Transverse colon (tissue), 4 donors: ENCODE measurements at regions not wholly inside any gene's neighbourhood (a gene's known extent, or its start where the extent isn't known, plus 50 kb on each side); places are given as distances from the start of the nearest gene placed in this dataset.

Experiments used
- DNase-seq: peaks from one replicate; pipeline ENCODE4 v3.0.0-alpha.2; 2019
- H3K27ac ChIP-seq, 4 donors: fragments of 200-600 bp; sonication (generic); 2 replicates each; pipeline ENCODE4 v1.5.1; 2016 to 2018; ENCODE audit warnings: inconsistent platforms in 4 of 4
- H3K27me3 ChIP-seq: fragments of 200-600 bp; sonication (generic); 2 replicates; pipeline ENCODE4 v1.5.1; 2017; ENCODE audit warnings: inconsistent platforms
- H3K36me3 ChIP-seq, 4 donors: fragments of 200-600 bp; sonication (generic); 2 replicates each; pipeline ENCODE4 v1.5.1; 2017 to 2019; ENCODE audit warnings: inconsistent platforms in 4 of 4
- H3K4me1 ChIP-seq, 4 donors: fragments of 200-600 bp; sonication (generic); 2 replicates each; pipeline ENCODE4 v1.5.1; 2017 to 2020; ENCODE audit warnings: inconsistent platforms in 4 of 4
- H3K4me3 ChIP-seq, 4 donors: fragments of 200-600 bp; sonication (generic); 1 replicate in 1 of 4; 2 replicates in 3 of 4; pipeline versions ENCODE4 v1.5.1 to v1.6.1; 2017 to 2019; ENCODE audit warnings: inconsistent platforms in 4 of 4
- H3K9me3 ChIP-seq, 2 donors: fragments of 200-600 bp; sonication (generic); 2 replicates each; pipeline ENCODE4 v1.5.1; 2017 to 2019; ENCODE audit warnings: inconsistent platforms in 2 of 2
- EP300 ChIP-seq: sonication (generic); formaldehyde crosslinking; IDR thresholded peaks from one replicate; pipeline ENCODE4 v1.6.1; 2017; ENCODE audit warnings: antibody characterized with exemption, low read depth
- POLR2A ChIP-seq: fragments of 450-650 bp; IDR thresholded peaks from one replicate; pipeline ENCODE4 v1.6.1; 2016; ENCODE audit warnings: antibody characterized with exemption, mild to moderate bottlenecking, moderate library complexity
- POLR2AphosphoS5 ChIP-seq, 3 donors: sonication (generic); formaldehyde crosslinking; IDR thresholded peaks; one replicate each; pipeline ENCODE4 v1.6.1; 2016; ENCODE audit warnings: antibody characterized with exemption in 3 of 3
- WGBS, 2 donors: methylation state at CpG; one replicate each; pipeline ENCODE4 v1.1.5; 2018; ENCODE audit warnings: low coverage in 1 of 2; 5-methylcytosine and 5-hydroxymethylcytosine counted together
- in situ Hi-C, 4 donors: fragments of 200-750 bp; cut with MboI; loops; one replicate each; pipeline versions ENCODE4 v1.15.0 to v1.15.1; 2017; ENCODE audit warnings: low sequenced_read_pairs in 3 of 4, low pct_ligation_motif_present in 1 of 4, low pct_unique_long_range_greater_than_20kb in 1 of 4
- intact Hi-C: fragments of 100-400 bp; cut with DNase I; formaldehyde crosslinking; loops from one replicate; pipeline ENCODE4 v1.15.1; 2023; ENCODE audit warnings: low total_unique reads
- TF ChIP-seq, protein P1 (sequence below), 5 experiments: fragments of 200-600 bp in 3 of 5; fragments of 450-650 bp in 2 of 5; sonication (generic) in 3 of 5; IDR thresholded peaks; 1 replicate in 2 of 5; 2 replicates in 3 of 5; pipeline ENCODE4 v1.5.1; 2016 to 2017; ENCODE audit warnings: antibody characterized with exemption in 5 of 5, inconsistent platforms in 3 of 5, mild to moderate bottlenecking in 2 of 5, moderate library complexity in 1 of 5

GRCh38 chr5:162288647-162289296 is 221.2 kb downstream of the GABRG2 start:
- Histone ChIP-seq H3K27me3 (no peaks in the 10 kb centered on the region), H3K9me3 (no peaks in the 10 kb centered on the region), H3K27ac (no peak overlapping the region), H3K36me3 (no peaks in the 10 kb centered on the region), H3K4me1 (no peaks in the 10 kb centered on the region), H3K4me3 (no peak overlapping the region)
- in situ Hi-C loops (no loop called here), intact Hi-C loops (no loop called here)
- no peak for TF ChIP-seq EP300
- DNase-seq, result no peak
- WGBS, 2 donors, result 48 to 60% methylated on average over 4 of the region's 4 CpGs

DNA sequence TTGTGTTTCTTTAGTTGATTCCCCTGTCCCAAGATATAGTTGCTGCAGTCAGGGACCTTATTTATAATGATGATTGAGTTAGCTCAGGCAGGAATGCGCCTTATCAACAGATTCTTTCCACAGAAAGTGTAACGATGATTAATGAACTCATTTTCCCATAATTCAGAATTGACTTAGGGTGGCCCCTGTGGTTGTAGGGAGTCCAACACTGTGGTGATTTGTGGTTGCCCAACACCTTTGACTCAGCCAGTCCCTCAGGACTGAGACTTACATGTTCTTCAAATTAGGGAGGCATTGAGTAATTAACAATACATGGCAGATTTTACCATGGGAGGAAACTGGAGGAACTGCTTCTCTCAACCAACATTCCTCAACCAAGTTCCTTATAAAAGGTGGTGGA is 221.9 kb downstream of the GABRG2 start:
- no peak for DNase-seq
- Histone ChIP-seq H3K4me3 (no peak overlapping the region), H3K9me3 (no peaks in the 10 kb centered on the region), H3K27ac (no peak overlapping the region), H3K36me3 (no peaks in the 10 kb centered on the region), H3K27me3 (no peaks in the 10 kb centered on the region), H3K4me1 (no peaks in the 10 kb centered on the region)
- WGBS, 2 donors, result 38 to 39% methylated on average over 2 of the region's 2 CpGs
- intact Hi-C loops, result no loop called here
- no peak for TF ChIP-seq POLR2AphosphoS5 (IDR thresholded peaks at IDR 0.05)
- in situ Hi-C loops, result no loop called here

DNA sequence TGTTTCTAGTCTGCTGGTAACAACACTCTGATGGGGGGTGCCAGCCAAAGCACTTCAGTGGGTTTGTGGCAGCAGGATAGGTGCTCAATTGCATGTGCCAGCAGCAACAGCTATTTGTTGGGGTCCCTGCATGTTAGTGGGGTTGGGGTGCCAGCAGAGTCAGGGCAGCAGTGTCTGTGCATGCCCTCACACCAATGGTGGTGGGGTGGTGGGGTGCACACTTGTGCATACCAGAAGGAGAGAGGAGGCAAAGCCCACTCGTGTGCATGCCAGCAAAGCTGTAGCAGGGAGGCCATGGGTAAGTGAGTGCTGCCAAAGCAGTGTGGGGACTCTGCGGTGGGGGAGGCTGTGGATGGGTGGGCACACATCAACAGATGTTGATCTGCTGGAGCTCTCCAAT is 232.2 kb downstream of the GABRG2 start:
- TF ChIP-seq POLR2A (no peak), EP300 (no peak), POLR2AphosphoS5 (IDR thresholded peaks at IDR 0.05) (no peak)
- TF ChIP-seq, protein P1, sequence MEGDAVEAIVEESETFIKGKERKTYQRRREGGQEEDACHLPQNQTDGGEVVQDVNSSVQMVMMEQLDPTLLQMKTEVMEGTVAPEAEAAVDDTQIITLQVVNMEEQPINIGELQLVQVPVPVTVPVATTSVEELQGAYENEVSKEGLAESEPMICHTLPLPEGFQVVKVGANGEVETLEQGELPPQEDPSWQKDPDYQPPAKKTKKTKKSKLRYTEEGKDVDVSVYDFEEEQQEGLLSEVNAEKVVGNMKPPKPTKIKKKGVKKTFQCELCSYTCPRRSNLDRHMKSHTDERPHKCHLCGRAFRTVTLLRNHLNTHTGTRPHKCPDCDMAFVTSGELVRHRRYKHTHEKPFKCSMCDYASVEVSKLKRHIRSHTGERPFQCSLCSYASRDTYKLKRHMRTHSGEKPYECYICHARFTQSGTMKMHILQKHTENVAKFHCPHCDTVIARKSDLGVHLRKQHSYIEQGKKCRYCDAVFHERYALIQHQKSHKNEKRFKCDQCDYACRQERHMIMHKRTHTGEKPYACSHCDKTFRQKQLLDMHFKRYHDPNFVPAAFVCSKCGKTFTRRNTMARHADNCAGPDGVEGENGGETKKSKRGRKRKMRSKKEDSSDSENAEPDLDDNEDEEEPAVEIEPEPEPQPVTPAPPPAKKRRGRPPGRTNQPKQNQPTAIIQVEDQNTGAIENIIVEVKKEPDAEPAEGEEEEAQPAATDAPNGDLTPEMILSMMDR (IDR thresholded peaks at IDR 0.05), result no peak
- WGBS, 2 donors, result 94% methylated on average over 2 of the region's 2 CpGs; no CpG with 5 or more reads in 1 of the 2 donors
- Histone ChIP-seq H3K27me3 (no peaks in the 10 kb centered on the region), H3K36me3 (no peaks in the 10 kb centered on the region), H3K4me3 (no peak overlapping the region), H3K4me1 (no peaks in the 10 kb centered on the region), H3K27ac (no peak overlapping the region), H3K9me3 (no peaks in the 10 kb centered on the region)
- in situ Hi-C loops, result no loop called here
- intact Hi-C loops, result no loop called here
- no peak for DNase-seq

GRCh38 chr5:162301356-162301755 is 233.8 kb downstream of the GABRG2 start:
- no peak for DNase-seq
- TF ChIP-seq, protein P1 (IDR thresholded peaks at IDR 0.05), result no peak
- TF ChIP-seq POLR2A, result no peak
- no peak for TF ChIP-seq POLR2AphosphoS5 (IDR thresholded peaks at IDR 0.05)
- TF ChIP-seq EP300, result no peak
- Histone ChIP-seq H3K36me3 (no peaks in the 10 kb centered on the region), H3K9me3 (no peaks in the 10 kb centered on the region), H3K27ac (no peak overlapping the region), H3K4me3 (no peak overlapping the region), H3K27me3 (no peaks in the 10 kb centered on the region), H3K4me1 (no peaks in the 10 kb centered on the region)
- intact Hi-C loops, result no loop called here
- in situ Hi-C loops, result no loop called here

GRCh38 chr5:162323466-162323865 is 255.9 kb downstream of the GABRG2 start:
- Histone ChIP-seq H3K27me3 (no peaks in the 10 kb centered on the region), H3K27ac (no peak overlapping the region), H3K9me3 (peaks cover 0 to 4% of the 10 kb centered on the region in 2 donors), H3K36me3 (no peaks in the 10 kb centered on the region), H3K4me1 (peaks cover 0 to 4% (median 0%) of the 10 kb centered on the region in 4 donors), H3K4me3 (no peak overlapping the region)
- intact Hi-C loops, result loop anchor here (2.0 kb wide), 1 partner anchor 17 kb away; no protein-coding TSS in a partner anchor
- in situ Hi-C loops, result no loop called here
- 10 to 17% methylated on average over 2 to 3 of the region's 3 CpGs for WGBS, 2 donors
- TF ChIP-seq, protein P1 (IDR thresholded peaks at IDR 0.05), result no peak
- no peak for TF ChIP-seq EP300
- no peak for TF ChIP-seq POLR2A
- no peak for TF ChIP-seq POLR2AphosphoS5 (IDR thresholded peaks at IDR 0.05)
- DNase-seq, result peak; percentile 31
